ENCODE measurements at regions not wholly inside any gene's neighbourhood (a gene's known extent, or its start where the extent isn't known, plus 50 kb on each side); places are given as distances from the start of the nearest gene placed in this dataset.

- TF ChIP-seq ATF3 (IDR thresholded peaks at IDR 0.05) (no peak), ATF3 (CRISPR knock-in tag; conservative IDR thresholded peaks at IDR 0.05) (no peak), ELF2 (CRISPR knock-in tag; IDR thresholded peaks at IDR 0.05) (no peak), FOXA1 (IDR thresholded peaks at IDR 0.05; ENCODE audit: borderline replicate concordance) (no peak)
- TF ChIP-seq, protein P1, sequence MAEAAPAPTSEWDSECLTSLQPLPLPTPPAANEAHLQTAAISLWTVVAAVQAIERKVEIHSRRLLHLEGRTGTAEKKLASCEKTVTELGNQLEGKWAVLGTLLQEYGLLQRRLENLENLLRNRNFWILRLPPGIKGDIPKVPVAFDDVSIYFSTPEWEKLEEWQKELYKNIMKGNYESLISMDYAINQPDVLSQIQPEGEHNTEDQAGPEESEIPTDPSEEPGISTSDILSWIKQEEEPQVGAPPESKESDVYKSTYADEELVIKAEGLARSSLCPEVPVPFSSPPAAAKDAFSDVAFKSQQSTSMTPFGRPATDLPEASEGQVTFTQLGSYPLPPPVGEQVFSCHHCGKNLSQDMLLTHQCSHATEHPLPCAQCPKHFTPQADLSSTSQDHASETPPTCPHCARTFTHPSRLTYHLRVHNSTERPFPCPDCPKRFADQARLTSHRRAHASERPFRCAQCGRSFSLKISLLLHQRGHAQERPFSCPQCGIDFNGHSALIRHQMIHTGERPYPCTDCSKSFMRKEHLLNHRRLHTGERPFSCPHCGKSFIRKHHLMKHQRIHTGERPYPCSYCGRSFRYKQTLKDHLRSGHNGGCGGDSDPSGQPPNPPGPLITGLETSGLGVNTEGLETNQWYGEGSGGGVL (CRISPR knock-in tag; IDR thresholded peaks at IDR 0.05), result no peak
Observed at GRCh38 chr1:78716186-78716585, 66.6 kb downstream of the IFI44 start.
